ENCODE measurements at regions not wholly inside any gene's neighbourhood (a gene's known extent, or its start where the extent isn't known, plus 50 kb on each side); places are given as distances from the start of the nearest gene placed in this dataset.

GRCh38 chr5:28750251-28750650 is 1711.9 kb upstream of the CDH9 start:
- CTCF ChIA-PET: no interaction called here
- POLR2A ChIA-PET: no interaction called here
- Histone ChIP-seq H3K27ac (ENCODE audit: low read depth, low read length) (no peak overlapping the region), H3K4me3 (ENCODE audit: low read depth, low read length) (no peak overlapping the region), H3K9me3 (ENCODE audit: control insufficient read depth, insufficient read depth, low read length) (peaks cover 7% of the 10 kb centered on the region), H3K27me3 (ENCODE audit: control insufficient read depth, insufficient read depth, low read length) (no peaks in the 10 kb centered on the region)
- TF ChIP-seq CTCF (IDR thresholded peaks at IDR 0.05; ENCODE audit: low read depth, low read length): no peak
- no peak for DNase-seq (ENCODE audit: low read depth, low spot score)

- Histone ChIP-seq H3K27me3 (ENCODE audit: control insufficient read depth, insufficient read depth, low read length) (no peaks in the 10 kb centered on the region), H3K9me3 (ENCODE audit: control insufficient read depth, insufficient read depth, low read length) (peaks cover 7% of the 10 kb centered on the region), H3K4me3 (ENCODE audit: low read depth, low read length) (no peak overlapping the region), H3K27ac (ENCODE audit: low read depth, low read length) (no peak overlapping the region)
- POLR2A ChIA-PET: no interaction called here
- DNase-seq (ENCODE audit: low read depth, low spot score): no peak
- CTCF ChIA-PET: no interaction called here
- TF ChIP-seq CTCF (IDR thresholded peaks at IDR 0.05; ENCODE audit: low read depth, low read length): no peak
Measured at GRCh38 chr5:28748446-28748845, 1710.1 kb upstream of the CDH9 start.

- TF ChIP-seq CTCF (IDR thresholded peaks at IDR 0.05; ENCODE audit: low read depth, low read length): no peak
Measured at GRCh38 chr5:28743716-28744110, 1705.3 kb upstream of the CDH9 start.

GRCh38 chr5:28743025-28743715 is 1704.8 kb upstream of the CDH9 start:
- no peak for TF ChIP-seq CTCF (IDR thresholded peaks at IDR 0.05; ENCODE audit: low read depth, low read length)
- CTCF ChIA-PET: no interaction called here
- H3K4me3 ChIP-seq (ENCODE audit: low read depth, low read length): no peak overlapping the region
- DNase-seq (ENCODE audit: low read depth, low spot score): no peak
- POLR2A ChIA-PET: no interaction called here
- H3K9me3 ChIP-seq (ENCODE audit: control insufficient read depth, insufficient read depth, low read length): peaks cover 6% of the 10 kb centered on the region; the same call in 1 of the 2 replicates
- no peak overlapping the region for H3K27ac ChIP-seq (ENCODE audit: low read depth, low read length)
- no peaks in the 10 kb centered on the region for H3K27me3 ChIP-seq (ENCODE audit: control insufficient read depth, insufficient read depth, low read length)

More at GRCh38 chr5:28743716-28744110, 1705.3 kb upstream of the CDH9 start:
- CTCF ChIA-PET: no interaction called here
- no peaks in the 10 kb centered on the region for H3K27me3 ChIP-seq (ENCODE audit: control insufficient read depth, insufficient read depth, low read length)
- H3K4me3 ChIP-seq (ENCODE audit: low read depth, low read length): no peak overlapping the region
- peaks cover 6% of the 10 kb centered on the region; the same call in 1 of the 2 replicates for H3K9me3 ChIP-seq (ENCODE audit: control insufficient read depth, insufficient read depth, low read length)
- H3K27ac ChIP-seq (ENCODE audit: low read depth, low read length): no peak overlapping the region
- no peak for DNase-seq (ENCODE audit: low read depth, low spot score)
- POLR2A ChIA-PET: no interaction called here

- H3K27me3 ChIP-seq (ENCODE audit: control insufficient read depth, insufficient read depth, low read length): no peaks in the 10 kb centered on the region
- POLR2A ChIA-PET: no interaction called here
- DNase-seq (ENCODE audit: low read depth, low spot score): no peak
- H3K27ac ChIP-seq (ENCODE audit: low read depth, low read length): no peak overlapping the region
- no peak for TF ChIP-seq CTCF (IDR thresholded peaks at IDR 0.05; ENCODE audit: low read depth, low read length)
- CTCF ChIA-PET: no interaction called here
- H3K4me3 ChIP-seq (ENCODE audit: low read depth, low read length): no peak overlapping the region
- H3K9me3 ChIP-seq (ENCODE audit: control insufficient read depth, insufficient read depth, low read length): peaks cover 2% of the 10 kb centered on the region; the same call in 1 of the 2 replicates
Measured at GRCh38 chr5:28737682-28738081, 1699.3 kb upstream of the CDH9 start.
